Stomach (tissue), 8 donors: ENCODE measurements at regions not wholly inside any gene's neighbourhood (a gene's known extent, or its start where the extent isn't known, plus 50 kb on each side); places are given as distances from the start of the nearest gene placed in this dataset.

ENCODE experiments used
- DNase-seq, 2 donors: peaks; one replicate each; pipeline versions ENCODE4 v3.0.0 to v3.0.0-alpha.2; 2013 to 2019
- H3K27ac ChIP-seq, 5 donors: fragments of 200-600 bp in 4 of 5; sonication (generic) in 4 of 5; one replicate each; pipeline ENCODE4 v1.5.1; 2013 to 2019; ENCODE audit warnings: mild to moderate bottlenecking in 1 of 5, moderate library complexity in 1 of 5
- H3K27me3 ChIP-seq, 3 donors: fragments of 200-600 bp; sonication (generic); one replicate each; pipeline ENCODE4 v1.5.1; 2017 to 2019; ENCODE audit warnings: mixed run types in 1 of 3
- H3K36me3 ChIP-seq, 4 donors: fragments of 200-600 bp; sonication (generic); 1 replicate in 3 of 4; 2 replicates in 1 of 4; pipeline ENCODE4 v1.5.1; 2016 to 2019
- H3K4me1 ChIP-seq, 4 donors: fragments of 200-600 bp; sonication (generic); one replicate each; pipeline ENCODE4 v1.5.1; 2016 to 2019
- H3K4me3 ChIP-seq, 4 donors: fragments of 200-600 bp; sonication (generic) in 3 of 4; one replicate each; pipeline ENCODE4 v1.5.1; 2016 to 2019; ENCODE audit warnings: mild to moderate bottlenecking in 1 of 4
- H3K9me3 ChIP-seq, 4 donors: fragments of 200-600 bp; sonication (generic); one replicate each; pipeline ENCODE4 v1.5.1; 2016 to 2019
- CTCF ChIP-seq, 7 experiments: fragments of 450-650 bp in 4 of 7; fragments of 200-600 bp in 3 of 7; sonication (generic) in 3 of 7; IDR thresholded peaks; one replicate each; pipeline ENCODE4 v1.5.1; 2016 to 2019; ENCODE audit warnings: antibody characterized with exemption in 7 of 7, control low read depth in 2 of 7, mild to moderate bottlenecking in 1 of 7
- EP300 ChIP-seq: sonication (generic); formaldehyde crosslinking; IDR thresholded peaks from one replicate; pipeline ENCODE4 v1.6.1; 2017; ENCODE audit warnings: antibody characterized with exemption
- POLR2A ChIP-seq, 4 donors: fragments of 450-650 bp; IDR thresholded peaks; one replicate each; pipeline ENCODE4 v1.6.1; 2016; ENCODE audit warnings: antibody characterized with exemption in 4 of 4, control low read depth in 2 of 4, mild to moderate bottlenecking in 1 of 4, moderate library complexity in 1 of 4
- POLR2AphosphoS5 ChIP-seq, 3 donors: sonication (generic); formaldehyde crosslinking; IDR thresholded peaks; one replicate each; pipeline ENCODE4 v1.6.1; 2016; ENCODE audit warnings: antibody characterized with exemption in 3 of 3
- WGBS, 5 donors: extraction: QIAGEN DNeasy Blood & Tissue Kit in 3 of 5; methylation state at CpG; one replicate each; pipeline versions ENCODE4 v1.1.5 to v1.1.7; 2013 to 2018; 5-methylcytosine and 5-hydroxymethylcytosine counted together
- intact Hi-C: fragments of 100-400 bp; cut with DNase I; formaldehyde crosslinking; loops from one replicate; pipeline ENCODE4 v1.15.1; 2023; ENCODE audit warnings: low total_unique reads
- donor health status: healthy with polysubstance abuse.
- donor health status: Bipolar disorder and iron deficiency.
- donor health status: healthy.

GRCh38 chr20:24821391-24821790 lies 127.7 kb upstream of the CST7 start:
- Histone ChIP-seq H3K27me3 (no peaks in the 10 kb centered on the region), H3K9me3 (peaks cover 0 to 4% (median 0%) of the 10 kb centered on the region in 4 donors), H3K36me3 (no peaks in the 10 kb centered on the region), H3K4me1 (no peaks in the 10 kb centered on the region), H3K27ac (no peak overlapping the region), H3K4me3 (no peak overlapping the region)
- no peak for TF ChIP-seq EP300
- intact Hi-C loops, result no loop called here
- DNase-seq, result no peak
- WGBS, 5 donors, result 84 to 92% (median 89%) methylated on average over 8 of the region's 8 CpGs

- Histone ChIP-seq H3K36me3 (no peaks in the 10 kb centered on the region), H3K27me3 (no peaks in the 10 kb centered on the region), H3K9me3 (peaks cover 0 to 4% (median 0%) of the 10 kb centered on the region in 4 donors), H3K27ac (no peak overlapping the region), H3K4me1 (no peaks in the 10 kb centered on the region), H3K4me3 (no peak overlapping the region)
- DNase-seq, result no peak
- WGBS, 5 donors, result 69 to 86% (median 80%) methylated on average over 8 of the region's 8 CpGs
- TF ChIP-seq EP300 (no peak), CTCF (IDR thresholded peaks at IDR 0.05) (no peak), POLR2AphosphoS5 (IDR thresholded peaks at IDR 0.05) (no peak), POLR2A (IDR thresholded peaks at IDR 0.05) (no peak)
- intact Hi-C loops, result no loop called here
Observed at GRCh38 chr20:24823176-24823784, 125.8 kb upstream of the CST7 start.

GRCh38 chr20:24823989-24824693 lies 124.9 kb upstream of the CST7 start:
- WGBS, 5 donors, result 81 to 87% (median 84%) methylated on average over 10 to 13 of the region's 13 CpGs
- H3K9me3 ChIP-seq, result peaks cover 0 to 4% (median 0%) of the 10 kb centered on the region in 4 donors
- intact Hi-C loops, result no loop called here

GRCh38 chr20:24825591-24825990 lies 123.5 kb upstream of the CST7 start:
- no peaks in the 10 kb centered on the region for H3K27me3 ChIP-seq
- H3K27ac ChIP-seq, result no peak overlapping the region
- H3K4me1 ChIP-seq, result no peaks in the 10 kb centered on the region
- DNase-seq, result peak in 1 of 2 donors; percentile 5
- TF ChIP-seq CTCF (IDR thresholded peaks at IDR 0.05), result no peak
- no peak for TF ChIP-seq POLR2AphosphoS5 (IDR thresholded peaks at IDR 0.05)
- TF ChIP-seq POLR2A (IDR thresholded peaks at IDR 0.05), result no peak
- TF ChIP-seq EP300, result no peak
- no peaks in the 10 kb centered on the region for H3K9me3 ChIP-seq
- intact Hi-C loops, result no loop called here
- no peaks in the 10 kb centered on the region for H3K36me3 ChIP-seq
- 81 to 99% (median 95%) methylated on average over 6 of the region's 6 CpGs for WGBS, 5 donors
- no peak overlapping the region for H3K4me3 ChIP-seq

More at GRCh38 chr20:24823989-24824693, 124.9 kb upstream of the CST7 start:
- Histone ChIP-seq H3K4me1 (no peaks in the 10 kb centered on the region), H3K27me3 (no peaks in the 10 kb centered on the region), H3K4me3 (no peak overlapping the region), H3K36me3 (no peaks in the 10 kb centered on the region), H3K27ac (no peak overlapping the region)
- TF ChIP-seq EP300, result no peak
- TF ChIP-seq CTCF (IDR thresholded peaks at IDR 0.05), result no peak
- TF ChIP-seq POLR2A (IDR thresholded peaks at IDR 0.05), result no peak
- no peak for TF ChIP-seq POLR2AphosphoS5 (IDR thresholded peaks at IDR 0.05)
- DNase-seq, result no peak
